ENCODE measurements at regions not wholly inside any gene's neighbourhood (a gene's known extent, or its start where the extent isn't known, plus 50 kb on each side); places are given as distances from the start of the nearest gene placed in this dataset.

DNA sequence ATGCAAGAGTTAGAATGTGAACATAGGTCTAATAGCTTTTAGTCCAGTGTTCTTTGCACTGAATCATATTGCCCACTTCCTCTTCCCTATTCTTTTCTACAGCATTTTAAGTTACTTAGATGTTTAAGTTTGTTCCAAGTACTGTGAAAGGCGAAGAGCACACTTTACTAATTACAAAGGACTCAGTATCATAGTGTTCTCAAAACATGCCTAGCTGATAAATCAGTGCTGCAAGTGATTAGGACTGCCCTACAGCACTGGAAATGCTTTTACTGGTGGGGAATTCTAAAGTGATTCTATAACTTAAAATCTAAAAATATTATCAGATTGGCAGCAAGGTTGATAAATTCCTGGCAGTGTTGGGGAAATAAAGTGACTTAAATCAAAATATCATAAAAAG is 177.9 kb upstream of the KCNN2 start:
- DNase-seq, result no peak

- DNase-seq, result no peak
Observed at GRCh38 chr5:114185274-114185673, 176.6 kb upstream of the KCNN2 start.

DNA sequence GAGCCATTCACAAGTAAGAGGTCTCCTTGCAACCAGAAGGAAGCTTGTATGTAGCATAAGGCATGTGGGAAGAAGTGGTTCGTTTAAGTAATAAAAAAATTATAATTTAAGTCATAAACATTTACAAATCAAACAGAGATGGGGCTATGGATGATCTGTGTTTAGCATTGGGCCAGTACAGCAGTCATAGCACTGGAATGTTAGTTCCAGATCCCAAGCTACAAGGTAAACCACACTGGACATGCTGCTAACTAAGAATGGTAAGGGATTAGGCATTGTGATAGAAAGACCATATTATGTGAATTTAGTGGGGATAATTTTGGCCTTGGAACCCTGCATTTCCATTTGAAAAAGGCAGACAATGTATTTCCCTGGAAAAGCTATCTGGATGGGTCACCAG is 170.4 kb upstream of the KCNN2 start:
- no peak for DNase-seq

- DNase-seq, result no peak
Observed at GRCh38 chr5:114192108-114192507, 169.8 kb upstream of the KCNN2 start.

DNA sequence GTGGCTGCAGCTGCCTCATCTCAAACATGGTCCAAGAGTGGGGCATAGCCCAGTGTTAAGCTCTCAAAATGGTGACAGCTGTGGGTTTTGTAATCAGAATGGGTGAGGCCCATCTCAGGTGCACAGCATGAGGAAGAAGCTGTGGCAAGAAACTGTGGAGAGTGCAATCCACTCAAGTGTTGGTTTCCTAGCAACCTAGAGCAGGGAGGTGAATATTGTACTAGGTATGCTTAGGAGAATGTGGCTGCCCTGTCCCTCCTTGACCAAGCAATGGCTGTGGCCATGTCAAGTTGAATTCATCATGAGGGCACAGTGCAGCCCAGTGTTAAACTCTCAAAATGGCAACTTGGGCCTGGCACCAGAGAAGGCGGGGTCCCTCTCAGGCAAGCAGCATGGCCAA is 160.5 kb upstream of the KCNN2 start:
- no peak for DNase-seq

- no peak for DNase-seq
Observed at GRCh38 chr5:114204923-114205322, 156.9 kb upstream of the KCNN2 start.

GRCh38 chr5:114206640-114207039 is 155.2 kb upstream of the KCNN2 start:
- no peak for DNase-seq

DNA sequence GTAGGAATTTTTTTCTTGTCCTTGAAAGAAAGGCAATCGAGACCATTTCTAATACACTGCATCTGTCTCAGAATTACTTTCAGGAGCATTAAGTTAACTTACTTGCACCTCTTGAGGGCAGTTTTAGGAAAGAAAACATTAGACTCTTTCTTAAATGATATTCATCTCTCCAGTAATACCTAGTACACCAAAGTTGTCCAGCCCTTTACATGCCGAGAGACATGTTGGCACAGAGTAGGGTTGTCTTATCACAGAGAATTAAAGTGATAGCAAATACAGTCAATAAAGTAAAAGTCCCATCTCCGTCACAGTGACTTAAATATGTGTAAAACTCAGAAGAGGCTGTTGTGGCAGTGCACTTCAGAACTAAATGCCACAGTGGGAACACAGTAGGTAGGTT is 154.3 kb upstream of the KCNN2 start:
- no peak for DNase-seq

GRCh38 chr5:114208120-114208519 is 153.8 kb upstream of the KCNN2 start:
- DNase-seq, result no peak

- DNase-seq, result no peak
Observed at GRCh38 chr5:114208588-114208987, 153.3 kb upstream of the KCNN2 start.

DNA sequence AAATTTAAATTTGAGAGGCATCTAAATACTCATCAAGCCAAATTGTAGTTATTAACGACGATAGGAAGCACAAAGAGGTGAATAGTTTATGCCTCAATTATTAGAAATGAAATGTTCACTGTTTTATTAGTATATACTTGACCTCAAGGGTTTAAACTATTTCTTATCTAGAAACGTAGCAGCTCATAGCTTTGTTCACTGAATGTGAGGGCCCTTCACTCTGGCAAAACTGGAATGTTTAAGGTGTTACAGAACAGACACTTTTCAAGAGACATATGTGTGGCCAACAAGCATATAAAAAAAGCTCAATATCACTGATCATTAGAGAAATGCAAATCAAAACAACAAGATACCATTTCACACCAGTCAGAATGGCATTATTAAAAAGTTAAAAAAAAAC is 151.2 kb upstream of the KCNN2 start:
- DNase-seq, result no peak

DNA sequence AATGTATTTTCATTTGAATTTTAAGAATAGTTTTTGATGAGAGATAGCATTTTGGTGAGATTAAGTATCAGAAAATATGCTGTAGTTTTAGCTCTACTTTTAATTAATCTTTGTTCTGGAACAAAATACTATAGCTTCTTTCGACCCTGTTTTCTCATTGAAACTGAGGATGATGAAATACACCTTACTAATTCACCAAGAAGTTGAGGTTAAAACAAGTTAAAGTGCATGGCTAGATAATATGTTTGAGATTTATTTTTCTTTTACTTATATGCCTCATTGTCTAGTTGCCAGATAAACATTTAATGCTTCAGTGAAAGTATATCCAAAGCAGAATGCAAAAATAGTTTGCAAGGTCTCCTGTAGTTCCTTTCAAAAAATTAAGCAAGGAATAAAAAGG is 140.1 kb upstream of the KCNN2 start:
- DNase-seq, result no peak

DNA sequence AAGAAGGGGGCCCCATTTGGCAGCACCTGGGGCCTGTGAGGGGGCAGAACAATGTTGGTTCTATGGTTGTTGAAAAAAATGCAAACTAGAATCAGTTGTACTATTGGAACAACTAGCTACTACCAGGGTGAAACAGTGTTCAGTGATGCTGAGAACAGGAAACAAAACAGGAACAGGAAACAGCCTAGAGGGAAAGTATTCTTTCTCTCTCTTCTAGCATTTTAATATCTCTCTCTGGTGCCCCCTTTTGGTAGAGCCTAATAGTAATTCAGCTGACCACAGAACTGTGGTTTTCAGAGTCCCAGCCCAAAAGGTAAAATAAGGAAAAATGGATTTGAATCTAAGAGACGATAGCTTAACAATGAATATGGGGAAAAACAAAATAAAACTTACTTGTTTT is 138.0 kb upstream of the KCNN2 start:
- DNase-seq, result peak; percentile 48

DNA sequence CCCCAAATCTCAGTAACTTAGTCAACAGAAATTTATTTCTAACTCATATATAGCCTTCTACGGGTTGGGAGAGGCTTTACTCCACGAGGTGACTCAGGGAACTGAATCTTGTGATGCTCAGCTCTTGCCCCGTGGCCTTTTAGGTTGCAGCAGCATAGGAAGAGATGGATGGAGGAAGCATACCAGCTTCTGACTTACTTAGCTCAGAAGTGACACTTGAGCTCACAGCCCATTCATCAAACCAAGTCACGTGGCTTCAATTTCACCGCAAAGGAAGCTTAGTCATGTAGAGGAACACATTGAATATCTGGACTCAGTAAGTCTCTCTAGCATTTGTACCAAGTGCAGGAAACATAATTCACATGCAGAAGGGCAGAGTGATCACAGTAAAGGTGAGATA is 124.1 kb upstream of the KCNN2 start:
- no peak for DNase-seq

DNA sequence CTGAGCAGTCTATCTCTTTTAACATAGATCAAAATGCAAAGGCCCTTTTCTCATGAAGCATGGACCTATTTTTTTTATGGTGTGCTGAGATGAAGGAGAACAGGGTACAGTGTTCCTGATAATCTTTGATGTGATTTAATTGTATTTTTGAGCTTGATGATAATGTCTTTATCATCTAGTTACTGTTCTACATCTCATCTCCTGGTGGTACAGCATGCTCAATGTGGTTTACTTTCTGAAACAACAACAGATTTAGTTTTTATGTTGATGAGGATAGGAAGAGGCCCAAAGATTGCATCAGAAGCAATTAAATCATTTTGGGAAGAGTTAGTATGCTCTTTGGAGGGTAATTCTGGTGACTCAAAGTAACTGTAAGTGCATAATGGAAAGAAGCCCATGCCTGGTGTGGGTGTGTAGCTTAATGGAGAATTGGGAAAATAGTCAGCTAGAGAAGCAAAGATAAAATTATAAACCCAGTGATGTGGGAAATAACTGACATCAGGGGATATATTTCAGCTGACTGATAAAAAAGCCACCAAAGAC is 123.0 kb upstream of the KCNN2 start:
- no peak for DNase-seq

DNA sequence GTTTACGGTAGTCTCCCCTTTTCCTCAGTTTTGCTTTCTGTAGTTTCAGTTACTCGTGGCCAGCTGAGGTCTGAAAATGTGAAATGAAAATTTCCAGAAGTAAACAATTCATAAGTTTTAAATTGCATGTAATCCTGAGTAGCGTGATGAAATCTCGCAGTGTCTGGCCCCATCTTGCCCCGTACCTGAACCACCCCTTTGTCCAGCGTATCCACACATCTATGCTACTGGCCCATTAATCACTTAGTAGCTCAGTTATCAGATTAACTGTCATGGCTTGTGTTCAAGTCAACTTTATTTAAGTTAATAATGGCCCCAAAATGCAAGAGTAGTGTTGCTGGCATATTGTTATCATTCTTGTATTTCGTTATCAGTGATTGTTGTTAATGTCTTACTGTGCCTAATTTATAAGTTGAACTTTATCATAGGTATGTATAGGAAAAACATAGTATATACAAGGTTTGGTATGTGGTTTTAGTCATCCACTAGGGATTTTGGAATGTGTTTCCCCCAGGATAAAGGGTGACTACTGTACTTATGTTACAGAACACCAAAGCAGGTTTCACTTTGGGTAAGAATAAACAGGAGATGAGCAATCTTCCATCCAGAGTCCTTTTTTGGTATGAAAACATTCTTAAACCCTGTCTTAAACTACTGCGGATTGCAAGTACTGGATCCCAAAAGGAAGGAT is 118.4 kb upstream of the KCNN2 start:
- DNase-seq, result no peak

DNA sequence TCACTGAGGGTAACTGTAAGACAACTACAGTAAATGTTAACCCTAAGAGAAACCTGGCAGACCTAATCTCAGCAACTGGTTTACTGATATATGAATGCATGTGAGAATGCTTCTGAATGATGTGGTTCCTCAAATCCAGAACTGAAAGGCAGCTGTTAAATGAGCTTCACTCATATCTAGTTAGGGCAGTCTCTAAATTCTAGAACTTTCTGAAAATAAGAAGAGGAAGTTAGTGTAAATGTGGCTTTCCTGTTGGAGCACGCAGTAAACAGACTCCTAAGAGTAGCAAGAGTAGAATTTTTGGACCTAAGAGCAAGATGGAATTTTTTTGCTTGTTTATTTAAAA is 117.9 kb upstream of the KCNN2 start:
- DNase-seq, result no peak

DNA sequence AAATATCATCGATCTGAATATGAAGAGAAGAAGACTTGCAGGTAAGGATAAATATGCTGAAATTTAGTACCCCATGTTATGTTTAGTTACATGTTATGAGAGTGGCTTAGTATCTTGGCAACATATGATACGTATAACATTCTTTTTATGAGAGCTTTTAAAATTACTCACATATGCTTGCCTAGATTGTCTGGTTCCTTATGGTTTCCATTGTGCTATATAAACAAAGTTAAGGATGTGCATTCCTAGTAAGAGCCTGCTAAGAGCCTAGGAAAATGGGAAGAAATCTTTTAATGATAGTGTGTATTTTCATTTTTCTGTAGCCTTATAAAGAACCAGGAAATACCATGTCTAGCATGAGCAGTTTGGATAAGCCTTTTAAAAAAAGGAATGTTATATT is 112.0 kb upstream of the KCNN2 start:
- DNase-seq, result no peak

GRCh38 chr5:114250536-114250935 is 111.3 kb upstream of the KCNN2 start:
- DNase-seq, result no peak

- no peak for DNase-seq
Observed at GRCh38 chr5:114252226-114252625, 109.6 kb upstream of the KCNN2 start.

DNA sequence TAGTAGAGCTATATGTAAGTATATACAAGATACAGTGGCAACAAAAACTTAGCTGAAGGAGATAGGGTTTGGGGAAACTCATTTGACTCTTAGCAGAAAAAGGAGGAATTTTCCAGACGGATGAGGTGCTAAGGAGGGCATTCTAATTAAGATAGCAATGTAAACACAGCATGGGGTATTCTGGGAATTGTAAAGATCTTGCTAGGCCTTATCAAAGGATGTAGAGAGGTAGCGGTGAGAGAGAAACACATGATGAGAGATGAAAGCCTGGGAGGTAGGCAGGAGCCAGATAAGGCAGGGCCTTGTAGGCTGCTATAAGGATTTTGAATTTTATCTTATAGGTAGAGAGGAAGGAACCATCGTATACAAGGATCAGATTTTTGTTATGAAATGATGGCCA is 106.6 kb upstream of the KCNN2 start:
- no peak for DNase-seq

DNA sequence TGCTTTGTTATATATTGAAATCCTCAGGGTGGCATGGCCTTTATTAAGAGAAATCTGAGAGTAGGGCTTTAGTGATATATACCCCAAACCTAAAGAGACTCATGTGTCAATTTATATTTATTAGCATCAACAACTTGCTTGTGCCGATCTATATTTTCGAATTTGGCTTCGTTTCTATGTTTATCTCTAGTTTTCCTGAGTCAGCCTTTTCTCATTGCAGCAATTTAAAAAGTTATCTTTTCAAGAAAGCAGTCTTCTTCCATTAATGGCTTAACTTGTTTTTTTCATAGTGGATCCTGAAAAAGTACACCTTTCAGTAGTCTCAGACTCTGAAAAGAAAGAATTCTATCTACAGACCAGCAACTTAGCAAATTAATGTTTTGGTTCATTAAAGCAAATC is 99.9 kb upstream of the KCNN2 start:
- no peak for DNase-seq

- DNase-seq, result no peak
Observed at GRCh38 chr5:114265432-114266060, 96.3 kb upstream of the KCNN2 start.

DNA sequence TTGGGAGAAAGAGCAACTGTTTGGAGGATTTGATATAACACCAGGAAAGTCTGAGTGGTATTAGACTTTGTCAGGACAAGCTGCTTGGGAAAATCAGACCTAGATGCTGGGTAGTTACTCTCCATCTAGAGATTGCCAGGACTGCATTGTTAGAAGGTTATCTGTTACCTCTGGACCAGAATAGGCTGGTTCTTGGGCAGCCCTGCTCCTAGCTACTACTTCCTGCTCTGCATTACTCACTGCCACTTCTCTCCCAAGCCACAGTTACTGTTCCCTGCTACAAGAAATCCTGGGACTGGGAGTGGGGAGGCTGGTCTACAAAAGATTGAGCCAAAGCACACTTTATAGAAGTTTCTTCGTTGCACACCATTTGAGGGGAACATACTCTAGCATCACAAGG is 95.5 kb upstream of the KCNN2 start:
- DNase-seq, result no peak

DNA sequence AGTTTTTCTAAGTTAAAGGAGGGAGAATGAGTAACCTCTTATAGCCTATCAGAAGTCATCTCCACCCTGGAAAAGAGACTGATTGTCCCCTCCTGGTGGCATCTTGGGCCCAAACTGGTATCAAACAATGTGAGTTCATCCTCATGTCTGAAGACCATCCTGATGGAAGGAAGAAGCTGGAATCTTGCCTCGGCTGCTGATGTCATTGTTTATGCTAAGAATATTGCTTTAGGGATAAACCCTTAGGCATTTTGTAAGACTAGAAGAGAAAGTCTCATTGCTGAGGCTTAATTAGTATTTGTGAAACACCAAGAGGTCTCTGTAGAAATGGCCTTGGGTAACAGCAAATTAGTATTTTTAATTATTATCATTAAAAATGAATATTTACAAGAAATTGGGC is 65.7 kb upstream of the KCNN2 start:
- DNase-seq, result no peak
